HG03521 (cell line): ENCODE measurements at regions not wholly inside any gene's neighbourhood (a gene's known extent, or its start where the extent isn't known, plus 50 kb on each side); places are given as distances from the start of the nearest gene placed in this dataset.
"Not testable (repeated sequence)": the region's sequence is repeated elsewhere in the genome, so short reads cannot be mapped to it uniquely, and the experiment has no call there.

Source experiments
- ATAC-seq: cut with Tn5 transposase; IDR thresholded peaks from one replicate; pipeline ENCODE4 v1.9.1; 2021; ENCODE audit warnings: mild to moderate bottlenecking, moderate library complexity; ENCODE audit not compliant: unreplicated experiment

DNA sequence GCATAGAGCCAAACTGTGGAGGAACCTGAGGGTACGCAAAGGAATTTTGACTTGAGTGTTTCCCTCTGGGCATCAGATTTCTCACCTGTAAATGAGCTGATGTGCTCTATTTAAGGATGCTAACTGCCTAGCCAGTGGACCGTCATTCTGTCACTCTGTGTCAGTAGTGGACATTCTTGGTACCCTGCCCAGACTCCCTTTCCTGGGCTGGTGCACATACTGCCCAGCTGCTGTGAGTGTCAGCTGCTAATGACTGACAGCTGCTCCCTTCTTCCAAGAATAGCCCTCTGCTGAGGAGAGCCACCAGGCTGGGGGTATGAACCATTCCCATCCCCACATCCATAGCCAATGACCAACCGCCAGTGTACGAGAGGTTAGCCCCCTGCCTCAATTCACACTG lies 193.1 kb upstream of the DAB1 start:
- ATAC-seq = no peak

DNA sequence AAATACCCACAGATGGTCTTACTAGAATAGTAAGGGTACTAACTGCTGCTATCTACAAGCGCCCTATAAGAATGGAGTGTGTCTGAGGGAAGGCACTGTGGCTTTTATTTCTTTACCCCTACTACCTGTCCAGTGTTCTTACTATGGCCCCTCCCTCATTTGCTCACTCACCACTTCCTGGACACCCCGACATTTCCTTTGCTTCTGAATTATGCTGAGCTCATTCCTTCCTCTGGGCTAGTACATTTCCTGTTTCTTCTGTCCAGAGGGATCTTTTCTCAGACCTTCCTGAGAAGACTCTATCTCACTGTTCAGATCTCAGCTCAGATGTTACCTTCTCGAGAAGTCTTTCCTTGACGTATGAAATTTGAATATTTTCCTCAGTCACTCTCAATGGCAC lies 192.1 kb upstream of the DAB1 start:
- no peak for ATAC-seq

GRCh38 chr1:57612833-57613232 lies 189.0 kb upstream of the DAB1 start:
- ATAC-seq = no peak

DNA sequence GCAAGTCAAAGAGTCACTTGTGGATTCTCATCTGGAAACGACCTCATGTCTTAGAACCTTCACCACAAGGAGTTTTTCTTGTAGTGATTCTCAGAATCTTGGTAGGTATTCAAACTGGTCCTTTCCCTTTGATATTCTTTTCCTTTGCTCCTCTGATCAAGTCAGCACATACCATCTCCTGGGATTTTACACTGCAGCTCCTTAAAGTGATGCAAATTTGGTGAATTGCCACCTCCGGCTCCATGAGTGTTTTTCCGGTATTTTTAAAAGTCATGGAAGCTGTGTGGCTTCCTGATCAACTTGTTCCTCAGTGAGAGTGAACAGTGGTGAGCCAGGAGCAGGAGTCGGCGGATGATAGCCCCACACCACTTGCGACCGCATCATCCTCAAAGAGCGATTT lies 182.1 kb upstream of the DAB1 start:
- no peak for ATAC-seq

DNA sequence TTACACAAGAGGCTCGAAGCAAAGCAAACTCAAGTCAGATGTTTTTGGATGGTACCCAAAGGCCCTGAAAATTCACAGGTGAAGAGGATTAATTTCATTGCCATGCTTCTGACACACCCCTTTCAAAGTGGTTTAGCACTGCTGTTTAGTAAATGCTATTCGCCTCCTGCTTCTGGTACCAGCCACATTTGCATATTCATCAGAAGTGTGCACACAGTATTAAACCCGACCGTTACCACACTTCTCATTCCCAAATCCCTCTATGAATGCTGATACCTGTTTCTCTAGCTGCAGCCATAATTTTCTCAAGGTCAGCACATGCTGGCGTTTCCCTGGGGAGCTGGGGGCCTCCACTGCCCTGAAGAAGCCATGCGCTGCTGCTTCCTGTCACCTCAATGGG lies 179.8 kb upstream of the DAB1 start:
- no peak for ATAC-seq

- ATAC-seq = no peak
These were observed 176.6 kb upstream of the DAB1 start for GRCh38 chr1:57600424-57600823.

GRCh38 chr1:57599236-57599994 lies 175.6 kb upstream of the DAB1 start:
- no peak for ATAC-seq

- no peak for ATAC-seq
These were observed 173.2 kb upstream of the DAB1 start for GRCh38 chr1:57597036-57597435.

DNA sequence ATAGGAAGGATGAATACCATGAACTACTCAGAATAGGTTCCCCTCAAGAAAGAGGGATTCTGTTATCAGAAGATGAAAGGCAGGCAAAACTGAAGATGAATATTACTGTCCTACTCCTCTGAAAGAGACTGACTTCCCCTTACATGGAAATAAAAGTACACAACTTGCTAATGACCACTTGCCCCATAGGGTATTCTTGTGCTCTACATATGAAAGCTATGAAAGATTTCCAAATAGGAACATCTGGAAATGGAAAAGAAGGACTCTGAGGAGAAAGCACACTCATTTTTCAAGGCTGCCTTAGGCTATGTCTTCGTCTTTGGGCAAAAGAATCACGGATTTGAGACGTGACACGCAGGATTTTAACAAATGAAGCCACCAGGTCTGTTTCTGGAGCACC lies 170.1 kb upstream of the DAB1 start:
- no peak for ATAC-seq

DNA sequence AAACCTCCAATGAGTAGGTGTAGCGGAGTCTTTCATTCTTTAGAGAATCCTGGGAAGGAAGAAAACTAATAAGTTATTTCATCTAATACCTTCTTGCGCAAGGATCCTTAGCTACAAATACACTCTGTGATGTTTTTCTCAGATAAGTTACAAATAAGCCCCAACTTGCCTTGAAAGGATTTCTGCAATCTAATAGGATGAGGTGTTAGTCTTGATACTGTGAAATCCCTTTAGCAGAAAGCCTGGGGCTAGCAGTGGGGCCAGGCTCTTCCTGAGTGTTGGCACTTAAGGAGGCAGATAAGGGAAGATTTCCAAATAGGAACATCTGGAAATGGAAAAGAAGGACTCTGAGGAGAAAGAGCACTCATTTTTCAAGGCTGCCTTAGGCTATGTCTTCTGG lies 168.0 kb upstream of the DAB1 start:
- ATAC-seq = no peak

DNA sequence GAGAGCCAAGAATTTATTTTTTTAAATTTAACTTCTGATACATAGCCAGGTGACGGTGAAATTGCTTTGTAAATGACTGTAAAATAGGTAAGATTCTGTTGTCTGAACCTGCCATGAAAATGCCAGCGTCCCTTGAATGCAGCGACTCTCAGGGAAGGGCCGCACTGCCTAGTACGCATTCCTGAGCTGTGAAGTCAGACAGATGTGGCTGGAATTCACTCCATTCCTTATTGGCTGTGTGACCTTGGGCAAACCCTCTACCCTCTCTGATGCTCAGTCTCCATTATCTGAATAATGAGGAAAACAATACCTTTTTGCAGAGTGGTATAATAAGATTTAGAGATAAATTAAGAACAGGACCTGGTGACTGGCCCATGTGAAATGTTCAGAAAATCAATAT lies 167.1 kb upstream of the DAB1 start:
- ATAC-seq = no peak

DNA sequence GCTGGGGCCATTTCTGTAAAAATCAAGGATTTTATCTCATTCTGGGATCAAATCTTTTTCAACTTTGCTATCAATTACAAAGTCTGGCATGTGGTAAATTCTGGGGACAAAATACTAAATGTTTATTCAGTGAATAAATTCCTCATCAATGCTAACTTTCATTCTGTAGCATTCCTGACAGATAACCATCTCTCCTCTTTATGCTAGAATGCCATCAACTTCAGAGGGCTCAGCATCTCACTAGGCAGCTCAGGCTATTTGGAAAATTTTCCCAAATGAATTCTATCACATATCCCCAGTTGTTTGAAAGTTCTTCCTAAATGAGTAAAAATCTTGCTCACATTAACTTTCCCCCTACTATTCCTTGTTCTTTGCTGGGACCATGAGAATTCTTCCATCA lies 163.0 kb upstream of the DAB1 start:
- ATAC-seq = no peak

DNA sequence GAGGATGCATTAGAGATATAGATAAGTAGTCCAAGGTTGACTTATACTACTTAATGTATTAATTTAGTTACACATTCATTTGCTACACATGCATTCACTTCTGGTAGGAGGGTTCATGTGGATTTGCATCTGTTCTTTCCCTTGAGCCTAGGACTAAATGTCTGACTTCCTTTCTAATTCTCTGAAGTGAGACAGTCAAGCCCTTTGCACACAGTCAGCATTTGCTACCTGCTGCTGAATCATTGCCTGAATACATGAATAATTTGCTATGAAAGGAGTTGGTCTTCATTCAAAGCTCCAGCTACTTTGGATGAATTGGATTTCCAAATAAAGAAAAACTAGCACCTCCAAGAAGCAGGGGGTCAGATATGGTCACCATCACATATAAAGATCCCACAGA lies 154.8 kb upstream of the DAB1 start:
- no peak for ATAC-seq

- ATAC-seq = no peak
These were observed 154.2 kb upstream of the DAB1 start for GRCh38 chr1:57578099-57578498.

DNA sequence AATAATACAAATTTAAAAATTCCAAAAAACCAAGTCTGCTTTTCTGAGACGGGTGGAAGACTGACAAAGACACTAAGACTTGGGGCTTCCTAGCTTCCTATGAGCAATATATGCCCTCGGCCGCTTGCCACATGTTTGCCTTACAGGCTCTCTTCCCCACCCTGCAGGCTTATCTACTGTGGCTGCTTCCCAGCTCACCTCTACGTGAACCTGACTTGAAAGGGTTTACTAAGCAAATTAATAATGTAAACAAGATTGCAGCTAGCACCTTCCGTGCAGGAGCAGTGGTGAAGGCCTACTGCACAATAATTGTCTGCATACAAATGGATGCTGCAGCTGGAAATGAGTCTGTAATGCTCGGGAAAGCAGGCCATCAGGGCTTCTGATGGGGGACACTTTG lies 152.9 kb upstream of the DAB1 start:
- no peak for ATAC-seq

- ATAC-seq = no peak
These were observed 148.2 kb upstream of the DAB1 start for GRCh38 chr1:57572016-57572415.

GRCh38 chr1:57558066-57558465 lies 134.2 kb upstream of the DAB1 start:
- ATAC-seq = not testable (repeated sequence)

- ATAC-seq = no peak
These were observed 129.8 kb upstream of the DAB1 start for GRCh38 chr1:57553666-57554065.

- ATAC-seq = no peak
These were observed 127.6 kb upstream of the DAB1 start for GRCh38 chr1:57551476-57551875.

DNA sequence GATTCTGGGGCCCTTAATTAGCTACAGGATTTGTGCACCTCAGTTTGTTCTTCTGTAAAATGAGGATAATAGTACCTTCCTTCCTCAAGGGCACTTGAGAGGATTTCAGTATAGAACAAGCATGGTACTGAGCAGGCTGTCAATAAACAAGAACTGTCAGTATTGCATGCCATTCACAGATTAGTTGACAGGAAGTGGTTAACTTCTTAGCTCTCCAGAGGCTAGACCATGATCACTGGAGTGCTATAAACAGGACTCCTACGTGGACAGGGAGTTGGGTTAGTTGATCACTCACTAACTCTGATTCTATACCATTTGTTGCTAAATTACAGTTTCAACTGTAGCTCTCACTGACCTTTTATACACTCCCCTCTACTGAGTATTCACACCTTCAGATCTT lies 126.2 kb upstream of the DAB1 start:
- peak; percentile 51 for ATAC-seq

DNA sequence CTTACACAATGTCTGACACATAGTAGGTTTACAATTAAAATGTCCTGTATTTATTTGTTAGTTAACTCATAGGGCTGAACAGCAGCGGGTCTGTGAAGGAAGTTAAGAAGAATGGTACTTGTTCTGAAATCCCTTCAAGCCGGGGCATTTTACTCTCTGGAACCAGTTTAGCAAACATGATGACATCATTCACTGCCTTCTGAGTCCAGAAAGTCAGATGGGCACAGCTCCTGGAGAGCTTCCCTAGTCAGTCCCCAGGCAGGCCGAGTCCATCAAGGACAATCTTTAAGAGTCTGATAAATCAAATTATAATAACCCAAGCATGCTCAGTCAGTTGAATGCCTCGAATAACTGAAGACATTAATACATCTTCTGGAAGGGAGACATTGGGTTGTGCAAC lies 125.4 kb upstream of the DAB1 start:
- no peak for ATAC-seq

DNA sequence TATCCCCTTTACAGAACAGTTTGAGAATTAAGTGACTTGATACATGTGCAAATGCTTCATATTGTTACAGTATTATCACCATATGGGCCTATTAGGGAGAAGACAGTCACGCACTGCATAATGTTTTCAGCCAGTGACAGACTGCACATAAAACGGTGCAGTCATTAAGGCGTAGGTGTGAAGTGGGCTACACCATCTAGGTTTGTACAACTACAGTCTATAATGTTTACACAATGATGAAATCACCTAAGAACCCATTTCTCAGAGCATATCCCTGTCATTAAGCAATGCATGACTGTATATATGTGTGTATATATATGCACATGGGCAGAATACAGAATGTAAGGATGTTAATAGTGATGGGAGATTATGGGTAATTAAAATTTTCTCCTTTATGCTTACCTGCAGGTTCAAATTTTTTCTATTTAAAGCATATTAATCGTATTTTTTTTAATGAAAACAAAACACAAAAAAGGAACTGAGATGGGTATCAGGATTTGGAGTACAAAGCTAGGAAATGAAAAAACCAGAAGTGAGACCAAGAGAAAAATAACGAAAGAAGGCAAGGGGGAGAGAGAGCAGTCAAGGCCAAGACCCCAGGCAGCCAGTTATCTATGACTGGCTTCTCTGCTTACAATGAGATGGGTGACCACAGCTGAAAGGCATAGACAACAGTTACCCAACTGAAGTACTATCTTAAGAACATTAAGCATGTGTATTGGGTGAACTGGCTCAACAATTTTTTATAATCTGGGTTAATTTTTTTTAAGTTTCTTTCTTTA lies 122.9 kb upstream of the DAB1 start:
- ATAC-seq = no peak

DNA sequence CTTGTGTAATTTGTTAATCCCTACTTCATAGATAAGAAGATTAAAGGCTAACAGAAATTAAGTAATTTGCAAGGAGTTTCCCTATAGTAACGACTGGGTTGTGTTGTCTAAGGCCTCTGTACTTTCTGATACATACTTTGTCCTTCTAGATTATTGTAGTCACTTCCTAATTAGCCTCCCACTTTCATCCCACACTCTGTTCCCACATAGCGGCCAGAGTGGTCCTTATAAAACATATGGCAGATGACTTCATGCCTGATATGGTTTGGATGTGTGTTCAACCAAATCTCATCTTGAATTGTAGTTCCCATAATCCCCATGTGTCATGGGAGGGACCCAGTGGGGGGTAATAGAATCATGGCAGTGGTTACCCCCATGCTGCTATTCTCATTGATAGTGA lies 120.5 kb upstream of the DAB1 start:
- ATAC-seq = no peak
